Muscle of back (tissue), 3 donors: ENCODE measurements at regions not wholly inside any gene's neighbourhood (a gene's known extent, or its start where the extent isn't known, plus 50 kb on each side); places are given as distances from the start of the nearest gene placed in this dataset.
"Not testable (repeated sequence)": the region's sequence is repeated elsewhere in the genome, so short reads cannot be mapped to it uniquely, and the experiment has no call there.

Experiments used
- DNase-seq, 3 donors: peaks; one replicate each; pipeline versions ENCODE4 v3.0.0 to v3.0.0-alpha.2; 2013

DNA sequence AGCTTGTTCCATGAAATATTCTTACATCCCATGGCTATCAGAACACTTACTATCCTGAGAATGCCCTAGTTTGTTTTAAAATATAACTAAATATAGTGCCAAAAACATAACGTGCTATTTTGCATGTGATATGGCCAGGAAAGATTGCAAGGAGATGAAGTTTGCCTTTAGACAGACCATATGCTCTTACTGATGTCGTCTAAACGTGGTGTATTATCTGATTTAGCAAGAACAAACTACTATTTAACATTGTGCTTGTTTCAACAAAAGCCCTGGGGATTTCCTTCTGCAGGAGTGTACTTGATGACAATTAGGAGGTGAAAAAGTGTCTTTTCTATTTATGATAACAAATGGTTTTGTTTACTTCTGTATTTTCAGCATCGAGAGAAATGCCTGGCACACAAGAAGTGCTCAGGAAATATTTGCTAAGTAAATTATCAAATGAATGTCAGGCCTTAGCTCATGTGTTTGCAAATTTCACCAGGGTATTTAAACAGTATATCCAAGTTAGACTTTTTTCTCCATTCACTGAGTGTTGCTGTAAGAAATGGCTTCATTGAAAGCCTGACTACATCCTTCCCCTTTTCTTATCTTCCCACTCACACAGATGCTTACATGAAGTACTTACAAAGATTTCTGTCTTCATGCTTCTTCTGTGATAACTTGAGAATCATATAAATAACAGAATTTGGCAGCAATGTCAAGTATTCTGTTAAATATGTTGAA, 1033.6 kb downstream of the CDH8 start:
- DNase-seq: no peak

DNA sequence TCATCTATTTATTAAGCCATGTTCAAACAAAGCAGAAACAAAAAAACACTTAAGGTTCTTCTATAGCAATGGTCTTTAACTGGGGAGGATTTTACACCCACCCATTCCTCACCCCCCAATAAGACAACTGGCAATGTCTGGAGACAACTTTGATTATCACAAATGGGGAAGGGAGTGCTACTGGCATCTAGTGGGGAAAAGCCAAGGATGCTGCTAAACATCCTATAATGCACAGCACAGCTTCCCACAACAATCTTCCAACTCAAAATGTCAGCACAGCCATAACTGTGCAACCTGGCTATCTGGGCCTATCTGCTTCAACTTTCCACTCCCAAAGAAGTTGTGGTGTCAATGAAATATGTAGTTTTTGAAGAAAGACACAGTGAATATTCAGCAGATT, 1044.4 kb downstream of the CDH8 start:
- DNase-seq: no peak

DNA sequence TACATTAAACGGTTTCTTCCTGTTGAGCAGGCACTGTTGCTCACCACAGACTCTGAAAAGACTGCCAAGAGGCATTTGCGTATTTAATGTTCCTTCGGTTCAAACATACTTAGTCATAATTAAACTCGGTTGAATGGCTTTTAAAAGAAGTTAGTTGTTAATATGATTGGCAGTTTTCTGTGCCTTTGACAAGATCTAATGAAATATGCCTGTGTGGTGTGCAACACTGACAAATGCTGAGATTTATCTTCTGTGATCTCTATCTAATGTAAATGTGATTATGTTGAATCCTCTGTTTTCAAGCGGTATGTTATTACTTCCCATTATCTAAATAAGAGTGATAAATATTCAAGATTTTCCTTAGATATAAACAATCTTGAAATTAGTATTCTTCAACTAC, 1046.6 kb downstream of the CDH8 start:
- DNase-seq: no peak

DNA sequence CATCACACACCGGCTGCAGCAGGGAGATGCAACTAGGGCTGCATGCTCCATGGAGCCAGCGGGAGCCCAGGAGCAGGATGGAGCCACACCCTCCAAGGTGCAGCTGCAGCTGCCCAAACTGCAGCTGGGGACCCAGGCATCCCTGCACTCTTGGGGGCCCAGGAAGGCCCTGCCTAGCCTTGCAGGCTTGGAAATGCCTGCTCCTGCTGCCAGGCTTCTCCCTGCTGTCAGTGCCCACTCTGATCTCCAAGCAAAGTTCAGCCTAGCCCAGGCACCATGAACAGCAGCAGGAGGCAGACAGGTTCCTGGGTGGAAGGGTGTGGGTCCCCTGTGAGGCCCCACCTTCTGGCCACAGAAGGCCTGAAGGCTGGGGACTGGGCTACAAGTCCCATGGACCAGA, 1057.1 kb downstream of the CDH8 start:
- no peak for DNase-seq

GRCh38 chr16:60949800-60950199, 1086.4 kb downstream of the CDH8 start:
- DNase-seq: no peak

DNA sequence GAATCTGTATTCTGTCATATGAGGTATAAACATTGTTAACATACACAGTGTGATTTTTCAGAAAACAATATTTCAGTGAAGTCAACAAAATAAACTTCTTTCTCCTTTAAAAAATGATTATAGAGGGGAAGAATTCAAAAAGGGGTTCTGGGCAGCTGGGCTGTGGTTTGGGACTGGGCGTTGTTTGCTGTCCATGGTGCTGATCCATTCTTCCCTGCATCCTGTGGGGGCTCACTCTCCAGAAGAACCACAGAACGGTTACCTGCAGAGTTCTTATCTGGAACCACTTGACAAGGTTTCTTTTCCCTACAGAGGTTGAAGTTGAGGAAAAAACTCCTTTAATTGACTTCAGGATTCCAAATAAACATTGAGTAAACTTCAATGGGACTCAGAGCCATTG, 1091.0 kb downstream of the CDH8 start:
- DNase-seq: peak; percentile 2 to 27 (median 10)

- DNase-seq: not testable (repeated sequence)
Measured at GRCh38 chr16:60936189-60936588, 1100.0 kb downstream of the CDH8 start.

DNA sequence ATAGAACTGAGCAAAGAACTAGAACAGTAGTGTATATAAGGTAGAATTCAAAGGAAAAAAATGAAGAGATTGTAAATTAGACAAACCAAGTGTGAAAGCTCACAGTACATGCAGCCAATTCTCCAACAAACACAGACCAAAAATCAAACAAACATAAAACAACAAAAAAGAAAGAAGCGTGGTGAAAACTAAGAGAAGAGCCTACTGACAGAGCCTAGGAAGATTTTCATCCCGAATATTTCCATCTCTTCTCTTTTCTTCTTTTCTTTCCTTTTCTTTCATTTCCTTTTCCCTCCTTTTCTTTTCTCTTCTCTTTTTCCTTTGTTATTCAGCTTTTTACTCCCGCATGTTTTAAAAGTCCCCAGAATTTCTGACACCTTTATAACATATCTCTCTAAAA, 1103.6 kb downstream of the CDH8 start:
- no peak for DNase-seq

DNA sequence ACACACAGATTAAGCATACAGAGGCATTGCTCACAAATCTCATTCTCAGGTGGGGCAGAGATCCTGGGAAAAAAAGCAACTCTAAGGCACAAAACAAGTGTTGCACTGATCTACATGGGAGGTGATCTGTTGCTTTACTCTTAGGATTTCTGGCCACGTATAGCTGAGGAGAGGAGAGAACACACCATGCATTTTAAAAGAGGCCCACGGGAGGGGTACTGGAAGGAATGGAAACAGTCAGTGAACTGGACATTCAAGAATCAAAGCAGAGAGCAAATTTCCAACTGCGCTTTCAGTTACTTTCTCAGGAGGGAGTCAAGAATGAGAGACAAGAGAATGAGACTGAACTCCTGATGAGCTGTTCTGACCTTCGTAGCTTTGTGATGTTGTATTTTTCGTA, 1105.9 kb downstream of the CDH8 start:
- DNase-seq: no peak

DNA sequence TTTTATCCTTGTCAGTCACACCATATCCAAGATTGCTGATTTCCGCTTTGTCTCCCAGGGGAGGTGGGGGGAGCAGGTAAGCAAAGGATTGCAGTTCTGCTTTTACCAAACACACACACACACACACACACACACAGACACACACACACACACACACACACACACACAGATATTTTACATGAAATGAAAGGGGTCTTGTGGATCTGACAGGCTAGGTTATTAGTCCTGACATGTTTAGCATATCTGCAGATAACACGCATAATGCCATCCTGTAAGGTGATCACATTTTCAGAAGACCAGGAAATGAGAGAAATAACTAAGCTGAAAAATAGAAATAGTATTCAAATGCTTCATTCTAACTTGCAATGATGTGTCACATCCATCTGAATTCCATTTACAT, 1113.3 kb downstream of the CDH8 start:
- no peak for DNase-seq

DNA sequence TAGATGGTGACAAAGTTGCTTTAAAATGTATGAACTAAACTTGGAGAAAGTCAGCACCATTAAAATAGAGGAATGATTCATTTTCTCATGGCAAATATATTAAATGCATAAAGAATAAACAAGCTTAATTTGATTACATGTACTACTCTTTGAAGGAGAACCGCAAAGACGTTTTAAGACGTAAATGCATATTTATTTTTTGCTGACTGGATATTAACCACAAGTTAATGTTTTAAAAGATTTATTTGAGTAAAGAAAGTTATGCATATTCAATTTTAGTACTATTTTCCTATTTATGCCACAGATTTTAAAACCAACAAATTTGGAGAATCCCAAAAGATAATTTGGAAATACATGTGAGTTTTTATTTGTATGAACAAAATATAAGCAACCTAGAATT, 1121.9 kb downstream of the CDH8 start:
- DNase-seq: no peak

DNA sequence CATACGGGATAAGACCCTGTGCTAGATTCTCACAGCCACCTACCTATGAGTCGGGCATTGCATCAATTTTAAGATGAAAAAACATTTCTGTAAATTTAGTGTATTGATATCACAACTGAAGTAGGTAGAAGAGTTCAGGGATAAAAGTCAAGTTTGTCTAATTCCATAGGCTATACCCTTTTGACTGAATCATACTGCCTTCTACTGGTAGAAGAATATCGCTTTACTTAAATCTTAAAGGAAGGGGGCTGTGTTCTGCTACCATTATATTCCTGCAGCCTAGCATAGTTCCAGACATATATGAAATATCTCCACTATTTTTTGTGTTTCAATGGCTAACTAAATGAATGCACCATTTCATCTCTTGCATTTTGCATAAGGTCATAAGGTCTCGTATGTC, 1128.6 kb downstream of the CDH8 start:
- DNase-seq: no peak

DNA sequence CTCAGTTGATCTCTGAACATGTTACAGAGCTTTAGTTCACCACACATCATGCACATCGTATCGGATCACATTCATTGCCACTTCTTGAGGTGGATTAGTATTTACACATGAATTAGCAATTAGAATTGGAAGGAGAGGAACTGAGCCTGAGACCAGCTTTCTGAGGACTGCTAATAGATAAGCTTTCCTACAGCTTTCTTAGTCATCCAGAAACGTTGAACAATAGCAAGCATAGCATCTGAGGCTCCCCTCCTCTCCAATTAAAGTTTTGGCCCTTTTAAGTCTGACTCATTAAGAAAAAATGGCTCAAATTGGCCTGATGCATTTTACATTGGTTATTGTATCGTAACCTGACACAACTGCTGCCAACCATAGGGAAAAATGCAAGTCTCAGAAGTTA, 1130.4 kb downstream of the CDH8 start:
- DNase-seq: peak in 1 of 3 donors; percentile 53

- no peak for DNase-seq
Measured at GRCh38 chr16:60902114-60902513, 1134.1 kb downstream of the CDH8 start.

GRCh38 chr16:60882816-60883215, 1153.4 kb downstream of the CDH8 start:
- peak in 1 of 3 donors; percentile 21 for DNase-seq

GRCh38 chr16:60852635-60853034, 1183.6 kb downstream of the CDH8 start:
- no peak for DNase-seq

- no peak for DNase-seq
Measured at GRCh38 chr16:60821661-60822060, 1214.6 kb downstream of the CDH8 start.

DNA sequence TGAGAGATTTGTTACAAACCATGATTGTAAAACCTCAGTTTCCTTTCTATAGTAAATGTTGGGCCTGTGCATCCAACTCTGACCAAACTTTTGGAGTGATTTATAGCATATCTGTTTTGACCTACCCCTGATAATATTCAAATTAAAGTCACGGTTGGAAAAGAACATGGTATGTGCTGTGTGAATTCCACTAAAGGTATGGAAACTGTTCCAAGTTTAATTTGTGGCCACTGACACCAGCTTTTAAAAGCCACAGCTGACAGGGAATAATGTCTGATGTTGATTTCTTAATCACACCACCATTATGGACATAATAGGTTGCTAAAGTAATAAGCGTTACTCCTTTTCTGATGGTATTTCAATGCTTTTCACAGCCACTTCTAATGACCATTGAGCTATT, 1215.9 kb downstream of the CDH8 start:
- no peak for DNase-seq

DNA sequence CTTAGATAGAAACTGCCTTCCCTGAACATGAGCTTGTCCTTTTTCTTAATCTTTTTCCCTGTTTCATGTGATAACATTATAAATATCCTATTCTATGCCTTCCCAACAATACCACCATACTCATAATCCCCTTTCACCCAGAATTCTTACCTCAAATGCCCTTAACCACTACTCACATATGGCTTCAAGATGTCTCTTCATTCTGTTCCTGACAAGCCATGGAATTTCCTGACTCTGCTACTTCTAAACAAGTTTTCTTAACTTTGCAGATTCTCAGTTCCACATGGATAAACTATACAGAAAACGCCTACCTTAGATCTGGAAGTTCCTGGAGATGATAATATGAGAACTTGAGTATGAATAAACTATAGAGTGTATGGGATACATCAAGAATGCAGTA, 1217.8 kb downstream of the CDH8 start:
- no peak for DNase-seq

DNA sequence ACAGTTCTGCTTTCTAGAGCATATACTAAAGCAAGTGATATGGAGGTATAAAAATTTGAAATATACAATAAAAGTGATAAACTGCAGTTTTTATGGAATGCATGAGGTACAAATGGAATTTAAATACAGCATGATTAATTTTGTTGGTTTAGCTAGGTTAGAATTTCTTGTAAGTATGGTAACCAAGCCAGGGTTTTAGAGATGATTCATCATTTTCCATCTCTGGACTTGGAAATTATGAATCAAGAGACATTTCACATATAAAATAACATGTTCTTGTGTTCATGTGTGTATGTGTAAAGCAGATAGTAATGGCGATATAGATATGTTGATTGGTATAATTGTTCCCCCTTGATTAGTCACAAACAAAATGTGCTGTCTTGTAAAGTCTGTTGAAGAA, 1219.8 kb downstream of the CDH8 start:
- DNase-seq: no peak

DNA sequence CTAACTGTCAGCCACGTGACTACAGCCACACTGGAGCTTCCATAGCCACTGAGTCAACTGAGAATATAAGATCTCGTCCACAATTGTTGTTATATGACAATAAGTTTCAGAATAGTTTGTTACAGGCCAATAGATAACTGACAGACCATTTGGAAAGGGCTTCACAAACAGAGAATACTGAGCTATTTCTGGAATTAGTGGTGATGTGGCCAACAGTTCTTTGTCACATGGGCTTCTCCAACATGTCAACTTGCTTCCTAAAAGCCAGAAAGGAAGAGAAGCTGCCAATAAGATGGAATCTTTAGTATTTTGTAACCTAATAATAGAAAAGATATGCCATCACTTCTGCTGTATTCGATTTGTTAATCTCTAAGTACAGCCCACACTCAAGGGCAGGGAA, 1220.4 kb downstream of the CDH8 start:
- DNase-seq: no peak

GRCh38 chr16:60815033-60815432, 1221.2 kb downstream of the CDH8 start:
- no peak for DNase-seq

DNA sequence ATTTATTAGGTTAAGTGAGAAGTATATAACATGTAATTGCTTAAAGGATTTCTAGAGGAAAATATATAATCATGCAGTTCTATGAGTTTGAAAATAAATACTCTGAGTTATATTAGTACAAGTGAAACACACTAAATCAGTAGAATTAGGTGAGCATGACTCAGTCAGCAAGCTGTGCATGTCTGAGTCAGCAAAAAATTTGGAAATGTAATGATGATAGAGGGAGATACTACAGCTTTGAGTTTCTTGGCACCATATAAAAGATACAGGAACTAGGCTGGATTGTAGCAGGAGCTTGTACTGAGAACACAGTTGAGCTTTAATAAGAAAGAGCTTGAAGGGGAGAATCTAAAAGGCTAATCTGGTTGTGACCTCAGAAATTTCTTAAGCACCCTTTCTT, 1224.6 kb downstream of the CDH8 start:
- no peak for DNase-seq

GRCh38 chr16:60811051-60811608, 1225.1 kb downstream of the CDH8 start:
- DNase-seq: peak in 1 of 3 donors; percentile 64
